GM18873 (cell line): ENCODE measurements at regions not wholly inside any gene's neighbourhood (a gene's known extent, or its start where the extent isn't known, plus 50 kb on each side); places are given as distances from the start of the nearest gene placed in this dataset.
"Not testable (repeated sequence)": the region's sequence is repeated elsewhere in the genome, so short reads cannot be mapped to it uniquely, and the experiment has no call there.

ENCODE experiments used
- ATAC-seq: cut with Tn5 transposase; IDR thresholded peaks from one replicate; pipeline ENCODE4 v1.9.1; 2021; ENCODE audit warnings: mild to moderate bottlenecking, moderate library complexity, moderate number of reproducible peaks; ENCODE audit not compliant: unreplicated experiment, low FRiP score

- not testable (repeated sequence) for ATAC-seq
Measured at GRCh38 chr4:114334363-114334762, 264.2 kb upstream of the UGT8 start.

GRCh38 chr4:114334884-114335330 lies 263.7 kb upstream of the UGT8 start:
- no peak for ATAC-seq

- ATAC-seq, result no peak
Measured at GRCh38 chr4:114335339-114335738, 263.3 kb upstream of the UGT8 start.

- no peak for ATAC-seq
Measured at GRCh38 chr4:114343015-114343414, 255.6 kb upstream of the UGT8 start.

- no peak for ATAC-seq
Measured at GRCh38 chr4:114349543-114350175, 248.9 kb upstream of the UGT8 start.

- no peak for ATAC-seq
Measured at GRCh38 chr4:114358901-114359300, 239.7 kb upstream of the UGT8 start.

- ATAC-seq, result no peak
Measured at GRCh38 chr4:114361249-114361648, 237.4 kb upstream of the UGT8 start.

GRCh38 chr4:114364857-114365256 lies 233.8 kb upstream of the UGT8 start:
- ATAC-seq, result no peak

GRCh38 chr4:114365591-114365990 lies 233.0 kb upstream of the UGT8 start:
- ATAC-seq, result no peak

- no peak for ATAC-seq
Measured at GRCh38 chr4:114366368-114366767, 232.2 kb upstream of the UGT8 start.

- ATAC-seq, result no peak
Measured at GRCh38 chr4:114368751-114369150, 229.9 kb upstream of the UGT8 start.

GRCh38 chr4:114373508-114373907 lies 225.1 kb upstream of the UGT8 start:
- ATAC-seq, result no peak

GRCh38 chr4:114378305-114378903 lies 220.2 kb upstream of the UGT8 start:
- no peak for ATAC-seq

- ATAC-seq, result no peak
Measured at GRCh38 chr4:114383067-114383466, 215.5 kb upstream of the UGT8 start.

- ATAC-seq, result no peak
Measured at GRCh38 chr4:114383721-114384120, 214.9 kb upstream of the UGT8 start.

- no peak for ATAC-seq
Measured at GRCh38 chr4:114384629-114385028, 214.0 kb upstream of the UGT8 start.

GRCh38 chr4:114385195-114385985 lies 213.2 kb upstream of the UGT8 start:
- no peak for ATAC-seq

GRCh38 chr4:114386637-114387233 lies 211.9 kb upstream of the UGT8 start:
- no peak for ATAC-seq

- ATAC-seq, result no peak
Measured at GRCh38 chr4:114389070-114389685, 209.4 kb upstream of the UGT8 start.

- ATAC-seq, result no peak
Measured at GRCh38 chr4:114393295-114394038, 205.1 kb upstream of the UGT8 start.
